ENCODE measurements at regions not wholly inside any gene's neighbourhood (a gene's known extent, or its start where the extent isn't known, plus 50 kb on each side); places are given as distances from the start of the nearest gene placed in this dataset.
"Not testable (repeated sequence)": the region's sequence is repeated elsewhere in the genome, so short reads cannot be mapped to it uniquely, and the experiment has no call there.

GRCh38 chr12:46084666-46085631 lies 94.6 kb upstream of the SCAF11 start:
- DNase-seq = no peak

DNA sequence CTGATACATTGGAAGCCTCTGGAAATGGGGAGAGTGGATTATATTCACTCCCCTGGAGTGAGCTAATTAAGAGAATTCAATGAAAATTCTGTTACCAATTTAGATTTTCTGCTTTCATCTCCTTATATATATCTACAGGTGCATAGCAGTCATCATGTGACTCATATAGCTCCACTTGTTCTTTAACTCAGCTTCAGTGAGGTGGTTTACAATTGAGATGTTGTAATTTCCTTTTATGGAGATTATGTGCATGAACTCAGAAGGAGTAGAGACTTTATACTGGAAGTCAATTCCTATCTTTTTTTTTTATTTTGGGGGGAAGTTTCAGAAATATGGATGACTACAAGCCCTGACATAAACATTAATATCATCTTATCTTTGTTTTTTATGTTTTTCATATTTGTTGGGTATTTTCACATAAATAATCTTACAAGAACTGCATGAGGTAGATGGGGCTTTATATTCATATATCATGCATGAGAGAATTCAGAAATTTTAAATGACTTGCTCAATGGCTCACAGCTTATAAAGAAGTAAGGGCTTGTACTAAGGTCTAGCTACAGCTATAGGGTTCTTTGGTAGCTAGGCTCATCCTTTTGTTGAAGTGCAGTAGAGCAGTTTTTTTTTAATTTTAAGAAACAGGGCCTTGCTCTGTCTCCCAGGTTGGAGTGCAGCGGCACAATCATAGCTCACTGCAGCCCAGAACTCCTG lies 92.3 kb upstream of the SCAF11 start:
- DNase-seq = no peak

DNA sequence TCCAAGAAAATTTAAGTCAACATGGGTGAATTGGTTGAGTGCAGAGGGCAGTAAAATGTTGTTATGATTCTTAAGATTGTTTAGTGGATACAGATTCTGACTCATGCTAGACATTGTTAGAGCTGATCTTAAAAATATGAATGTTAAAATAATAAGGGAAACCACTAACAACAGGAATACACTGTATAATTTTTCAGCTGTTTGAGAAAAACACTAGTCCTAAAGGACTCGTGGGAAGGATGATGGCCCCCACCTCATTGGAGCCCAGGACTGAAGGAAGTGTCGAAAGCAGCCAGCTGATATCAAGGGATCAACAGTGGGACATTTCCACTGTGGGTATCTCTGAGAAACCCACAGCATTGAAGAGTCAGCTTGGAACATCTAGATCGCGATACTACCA lies 82.9 kb upstream of the SCAF11 start:
- DNase-seq = no peak

DNA sequence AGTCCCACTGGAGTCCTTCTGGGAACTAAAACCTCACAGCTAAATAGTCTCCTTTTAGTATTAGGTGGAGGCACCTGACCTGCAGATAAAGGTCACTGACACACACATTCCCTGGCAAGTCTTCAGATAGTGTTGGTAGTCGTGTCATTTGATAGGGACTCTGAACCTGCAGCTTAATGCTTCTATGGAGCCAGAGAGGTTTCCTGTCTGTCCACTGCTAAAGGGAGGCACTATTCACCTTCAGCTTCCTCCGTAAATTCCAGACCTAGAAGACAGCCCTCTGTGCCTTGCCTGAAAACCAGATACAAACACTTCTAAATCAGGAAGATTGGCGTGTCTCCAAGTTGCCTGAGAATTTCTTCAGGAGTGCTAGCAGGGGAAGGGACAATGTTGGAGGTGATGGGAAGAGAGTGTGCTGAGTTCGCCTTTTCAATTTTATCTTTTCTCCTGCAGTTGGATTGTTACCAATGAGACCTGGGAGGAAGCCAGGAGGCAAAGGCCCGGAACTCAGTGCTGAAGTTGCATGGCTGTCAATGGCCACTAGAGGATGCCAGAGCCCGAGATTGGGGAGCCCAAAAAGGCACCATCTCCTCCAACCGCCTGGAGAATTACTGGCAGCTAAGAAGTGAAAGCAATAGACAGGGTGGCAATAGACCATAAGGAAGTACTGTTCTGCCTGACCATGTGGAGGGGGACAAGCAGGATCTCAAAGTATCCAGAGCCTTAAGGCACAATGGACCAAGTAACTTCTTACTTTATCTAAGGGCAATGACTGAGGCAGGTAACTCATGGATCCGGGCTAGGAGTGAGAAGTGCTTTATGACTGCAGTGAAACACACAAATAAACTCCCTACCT lies 81.6 kb upstream of the SCAF11 start:
- peak; percentile 83 to 86 for DNase-seq

DNA sequence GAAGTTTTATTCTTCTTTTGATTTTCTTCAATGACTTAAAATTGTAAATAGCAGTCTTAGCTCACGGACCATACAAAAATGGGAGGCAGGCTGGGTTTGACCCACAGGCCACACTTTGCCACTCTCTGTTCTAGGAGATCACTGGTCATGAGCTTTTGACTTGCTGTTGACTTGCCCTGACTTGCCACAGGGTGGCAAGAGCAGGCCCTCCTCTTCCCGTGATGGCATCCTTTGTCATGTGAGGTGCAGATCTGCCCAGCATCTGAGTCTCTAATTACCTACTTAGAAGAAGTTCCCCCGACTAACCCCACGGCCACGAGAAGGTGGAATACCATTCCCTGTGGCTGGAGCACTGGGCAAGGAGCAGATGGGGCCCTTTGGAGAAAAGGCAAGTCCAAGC lies 81.0 kb upstream of the SCAF11 start:
- DNase-seq = peak; percentile 0 to 3

DNA sequence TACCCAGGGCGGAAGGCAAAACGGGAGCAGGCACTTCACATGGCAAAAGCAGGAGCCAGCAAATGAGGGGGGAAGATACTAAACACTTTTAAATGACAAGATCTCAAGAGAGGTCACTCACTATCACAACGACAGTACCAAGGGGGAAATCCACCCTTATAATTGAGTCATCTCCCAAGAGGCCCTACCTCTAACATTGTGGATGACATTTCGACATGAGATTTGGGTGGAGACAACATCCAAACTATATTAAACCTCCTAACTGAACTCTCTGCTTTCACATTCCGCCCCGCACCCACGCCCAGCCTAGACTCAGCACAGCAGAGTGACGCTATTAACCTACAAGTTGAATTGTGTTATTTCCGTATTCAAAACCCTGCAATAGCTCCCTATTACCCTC lies 76.7 kb upstream of the SCAF11 start:
- DNase-seq = no peak

GRCh38 chr12:46065412-46066166 lies 75.2 kb upstream of the SCAF11 start:
- no peak for DNase-seq

DNA sequence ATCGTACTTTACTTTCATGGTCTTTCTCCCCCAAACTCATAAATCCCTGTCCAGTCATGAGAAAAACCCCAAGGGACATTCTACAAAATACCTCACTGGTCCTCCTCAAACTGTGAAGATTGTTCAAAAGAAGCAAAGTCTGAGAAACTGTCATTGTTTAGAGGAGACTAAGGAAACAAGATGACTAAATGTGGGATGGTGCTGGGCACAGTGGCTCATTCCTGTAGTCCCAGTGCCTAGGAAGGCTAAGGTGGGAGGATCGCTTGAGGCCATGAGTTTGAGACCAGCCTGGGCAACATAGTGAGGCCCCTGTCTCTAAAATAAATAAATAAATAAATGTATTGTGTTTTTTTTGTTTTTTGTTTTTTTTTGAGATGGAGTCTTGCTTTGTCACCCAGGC lies 74.2 kb upstream of the SCAF11 start:
- no peak for DNase-seq

DNA sequence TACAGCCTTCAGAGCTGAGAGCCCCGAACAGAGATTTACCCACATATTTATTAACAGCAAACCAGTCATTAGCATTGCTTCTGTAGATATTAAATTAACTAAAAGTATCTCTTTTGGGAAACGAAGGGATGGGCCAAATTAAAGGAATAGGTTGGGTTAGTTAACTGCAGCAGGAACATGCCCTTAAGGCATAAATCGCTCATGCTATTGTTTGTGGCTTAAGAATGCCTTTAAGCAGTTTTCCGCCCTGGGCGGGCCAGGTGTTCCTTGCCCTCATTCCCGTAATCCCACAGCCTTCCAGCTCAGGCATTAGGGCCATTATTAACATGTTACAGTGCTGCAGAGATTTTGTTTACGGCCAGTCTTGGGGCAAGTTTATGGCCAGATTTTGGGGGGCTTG lies 68.3 kb upstream of the SCAF11 start:
- not testable (repeated sequence) for DNase-seq

DNA sequence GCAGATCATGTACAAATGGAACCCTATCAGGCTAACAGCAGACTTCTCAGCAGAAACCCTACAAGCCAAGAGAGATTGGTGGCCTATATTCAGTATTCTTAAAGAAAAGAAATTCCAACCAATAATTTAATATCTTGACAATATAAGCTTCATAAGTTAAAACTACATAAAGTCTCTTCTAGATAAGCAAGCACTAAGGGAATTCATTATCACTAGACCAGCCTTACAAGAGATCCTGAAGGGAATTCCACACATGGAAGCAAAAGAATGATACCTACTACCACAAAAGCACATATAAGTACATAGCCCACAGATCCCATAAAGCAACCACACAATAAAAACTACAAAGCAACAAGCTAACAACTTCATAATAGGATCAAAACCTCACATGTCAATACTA lies 60.4 kb upstream of the SCAF11 start:
- no peak for DNase-seq

GRCh38 chr12:46049665-46050064 lies 59.3 kb upstream of the SCAF11 start:
- DNase-seq = no peak

DNA sequence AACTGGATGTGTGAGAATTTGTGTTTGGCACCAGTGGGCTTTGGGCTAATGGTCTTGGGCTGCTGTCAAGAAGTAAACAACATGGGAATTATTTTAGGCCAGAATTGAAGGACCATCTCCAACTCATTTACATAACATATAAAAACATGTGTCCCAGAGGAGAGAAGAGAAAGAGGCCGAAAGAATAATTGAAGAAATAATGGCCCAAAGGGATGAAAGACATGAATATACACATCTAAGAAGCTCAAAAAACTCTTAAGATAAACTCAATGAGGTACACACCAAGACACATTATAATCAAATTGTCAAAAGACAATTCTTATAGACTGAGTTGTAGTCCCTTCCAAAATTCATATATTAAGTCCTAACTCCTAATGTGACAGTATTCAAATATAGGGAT lies 56.1 kb upstream of the SCAF11 start:
- DNase-seq = no peak

GRCh38 chr12:46043972-46044520 lies 53.7 kb upstream of the SCAF11 start:
- DNase-seq = no peak
